ENCODE measurements at regions not wholly inside any gene's neighbourhood (a gene's known extent, or its start where the extent isn't known, plus 50 kb on each side); places are given as distances from the start of the nearest gene placed in this dataset.
"Not testable (repeated sequence)": the region's sequence is repeated elsewhere in the genome, so short reads cannot be mapped to it uniquely, and the experiment has no call there.

GRCh38 chr12:89270548-89270947 is 81.8 kb downstream of the DUSP6 start:
- no peak for TF ChIP-seq POLR2A (IDR thresholded peaks at IDR 0.05)
- TF ChIP-seq, protein P1, sequence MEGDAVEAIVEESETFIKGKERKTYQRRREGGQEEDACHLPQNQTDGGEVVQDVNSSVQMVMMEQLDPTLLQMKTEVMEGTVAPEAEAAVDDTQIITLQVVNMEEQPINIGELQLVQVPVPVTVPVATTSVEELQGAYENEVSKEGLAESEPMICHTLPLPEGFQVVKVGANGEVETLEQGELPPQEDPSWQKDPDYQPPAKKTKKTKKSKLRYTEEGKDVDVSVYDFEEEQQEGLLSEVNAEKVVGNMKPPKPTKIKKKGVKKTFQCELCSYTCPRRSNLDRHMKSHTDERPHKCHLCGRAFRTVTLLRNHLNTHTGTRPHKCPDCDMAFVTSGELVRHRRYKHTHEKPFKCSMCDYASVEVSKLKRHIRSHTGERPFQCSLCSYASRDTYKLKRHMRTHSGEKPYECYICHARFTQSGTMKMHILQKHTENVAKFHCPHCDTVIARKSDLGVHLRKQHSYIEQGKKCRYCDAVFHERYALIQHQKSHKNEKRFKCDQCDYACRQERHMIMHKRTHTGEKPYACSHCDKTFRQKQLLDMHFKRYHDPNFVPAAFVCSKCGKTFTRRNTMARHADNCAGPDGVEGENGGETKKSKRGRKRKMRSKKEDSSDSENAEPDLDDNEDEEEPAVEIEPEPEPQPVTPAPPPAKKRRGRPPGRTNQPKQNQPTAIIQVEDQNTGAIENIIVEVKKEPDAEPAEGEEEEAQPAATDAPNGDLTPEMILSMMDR (IDR thresholded peaks at IDR 0.05), result no peak
- ATAC-seq (no peak), DNase-seq (no peak)
- H3K27ac ChIP-seq, result no peak overlapping the region
- WGBS, 2 donors, result 89 to 90% methylated on average over 4 of the region's 4 CpGs
- H3K9me3 ChIP-seq, result no peaks in the 10 kb centered on the region
- no peak overlapping the region for H3K4me3 ChIP-seq
- no peaks in the 10 kb centered on the region for H3K36me3 ChIP-seq (replicated peaks in 1 of 2; ENCODE audit: insufficient read depth in 1 of 2, low read depth in 2 of 2)
- no peaks in the 10 kb centered on the region for H3K27me3 ChIP-seq
- intact Hi-C loops (cut with DNase I), result no loop called here
- H3K4me1 ChIP-seq, result no peaks in the 10 kb centered on the region

GRCh38 chr12:89269174-89269573 is 83.1 kb downstream of the DUSP6 start:
- WGBS, 2 donors, result 83 to 93% methylated on average over 3 of the region's 3 CpGs
- Histone ChIP-seq H3K27ac (no peak overlapping the region), H3K9me3 (no peaks in the 10 kb centered on the region), H3K4me3 (no peak overlapping the region), H3K36me3 (replicated peaks in 1 of 2; ENCODE audit: insufficient read depth in 1 of 2, low read depth in 2 of 2) (no peaks in the 10 kb centered on the region), H3K27me3 (no peaks in the 10 kb centered on the region), H3K4me1 (no peaks in the 10 kb centered on the region)
- no peak for TF ChIP-seq POLR2A (IDR thresholded peaks at IDR 0.05)
- ATAC-seq, result no peak
- intact Hi-C loops (cut with DNase I), result no loop called here
- DNase-seq, result no peak

- Histone ChIP-seq H3K36me3 (replicated peaks in 1 of 2; ENCODE audit: insufficient read depth in 1 of 2, low read depth in 2 of 2) (no peaks in the 10 kb centered on the region), H3K27ac (no peak overlapping the region), H3K4me3 (no peak overlapping the region), H3K4me1 (peaks cover 5% of the 10 kb centered on the region), H3K9me3 (no peaks in the 10 kb centered on the region), H3K27me3 (no peaks in the 10 kb centered on the region)
- no peak for DNase-seq
- WGBS, 2 donors, result 68 to 81% methylated on average over 3 of the region's 3 CpGs
- TF ChIP-seq, protein P1 (IDR thresholded peaks at IDR 0.05), result no peak
- ATAC-seq, result no peak
- intact Hi-C loops (cut with DNase I), result no loop called here
Observed at GRCh38 chr12:89267404-89267803, 84.9 kb downstream of the DUSP6 start.

DNA sequence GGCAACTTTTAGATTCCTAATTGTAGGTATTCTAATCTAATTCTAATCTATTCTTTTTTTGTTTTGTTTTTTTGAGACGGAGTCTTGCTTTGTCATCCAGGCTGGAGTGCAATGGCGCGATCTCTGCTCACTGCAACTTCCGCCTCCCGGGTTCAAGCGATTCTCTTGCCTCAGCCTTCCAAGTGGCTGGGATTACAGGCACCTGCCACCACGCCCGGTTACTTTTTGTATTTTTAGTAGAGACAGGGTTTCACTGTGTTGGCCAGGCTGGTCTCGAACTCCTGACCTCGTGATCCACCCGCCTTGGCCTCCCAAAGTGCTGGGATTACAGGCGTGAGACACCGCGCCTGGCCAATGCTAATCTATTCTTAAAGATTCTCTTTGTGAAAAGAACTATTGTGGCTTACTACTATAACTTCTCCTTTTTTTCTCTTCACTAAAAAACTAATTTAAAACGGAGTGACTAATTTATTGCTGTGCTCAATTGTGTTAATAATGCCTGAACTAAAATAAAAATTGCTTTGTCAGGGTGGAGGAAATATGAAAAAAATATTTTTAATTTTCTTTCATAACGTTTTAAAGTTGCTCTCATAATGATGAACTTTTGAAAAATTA is 85.6 kb downstream of the DUSP6 start:
- intact Hi-C loops (cut with DNase I); ATAC-seq: not testable (repeated sequence)

GRCh38 chr12:89264837-89265236 is 87.5 kb downstream of the DUSP6 start:
- no peaks in the 10 kb centered on the region for H3K9me3 ChIP-seq
- TF ChIP-seq POLR2A (IDR thresholded peaks at IDR 0.05), result no peak
- TF ChIP-seq, protein P1 (IDR thresholded peaks at IDR 0.05), result no peak
- no peaks in the 10 kb centered on the region for H3K27me3 ChIP-seq
- no peak overlapping the region for H3K27ac ChIP-seq
- peaks cover 5% of the 10 kb centered on the region for H3K4me1 ChIP-seq
- DNase-seq (no peak), ATAC-seq (no peak)
- intact Hi-C loops (cut with DNase I), result no loop called here
- no peaks in the 10 kb centered on the region for H3K36me3 ChIP-seq (replicated peaks in 1 of 2; ENCODE audit: insufficient read depth in 1 of 2, low read depth in 2 of 2)
- H3K4me3 ChIP-seq, result no peak overlapping the region

More for the DNA sequence above, 85.6 kb downstream of the DUSP6 start:
- not testable (repeated sequence) for H3K36me3 ChIP-seq (replicated peaks in 1 of 2; ENCODE audit: insufficient read depth in 1 of 2, low read depth in 2 of 2); H3K4me1 ChIP-seq; H3K27ac ChIP-seq; H3K9me3 ChIP-seq; H3K27me3 ChIP-seq; H3K4me3 ChIP-seq; DNase-seq
- 78 to 89% methylated on average over 16 of the region's 16 CpGs for WGBS, 2 donors

DNA sequence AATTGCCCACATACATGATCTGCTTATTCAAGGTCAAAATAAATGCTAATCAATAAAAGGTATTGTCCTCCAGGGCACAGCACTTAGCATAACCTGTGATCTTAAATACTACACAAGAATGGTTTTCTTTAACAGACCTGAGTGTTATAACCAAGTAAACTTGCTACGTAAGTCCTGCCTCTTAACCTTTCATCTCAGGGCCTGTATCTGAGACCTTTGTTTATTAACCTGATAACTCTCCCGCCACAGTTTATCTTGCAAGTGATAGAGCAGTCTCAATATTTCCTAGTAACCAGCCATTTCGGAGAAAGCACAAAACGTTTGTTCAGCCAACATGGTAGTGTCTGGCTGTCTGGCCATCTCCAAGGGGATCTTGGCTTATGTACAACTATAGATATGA is 88.4 kb downstream of the DUSP6 start:
- intact Hi-C loops (cut with DNase I), result no loop called here

More for the DNA sequence above, 88.4 kb downstream of the DUSP6 start:
- Histone ChIP-seq H3K36me3 (replicated peaks in 1 of 2; ENCODE audit: insufficient read depth in 1 of 2, low read depth in 2 of 2) (no peaks in the 10 kb centered on the region), H3K27me3 (no peaks in the 10 kb centered on the region), H3K4me3 (no peak overlapping the region), H3K27ac (no peak overlapping the region), H3K9me3 (no peaks in the 10 kb centered on the region), H3K4me1 (peaks cover 5% of the 10 kb centered on the region)
- DNase-seq (no peak), ATAC-seq (peak; percentile 47)
- WGBS, 2 donors, result 19 to 46% methylated on average over 4 of the region's 4 CpGs
- no peak for TF ChIP-seq POLR2A (IDR thresholded peaks at IDR 0.05)
- TF ChIP-seq, protein P1 (IDR thresholded peaks at IDR 0.05), result no peak
